Eye (tissue), 1 donor: ENCODE measurements at regions not wholly inside any gene's neighbourhood (a gene's known extent, or its start where the extent isn't known, plus 50 kb on each side); places are given as distances from the start of the nearest gene placed in this dataset.
"Not testable (repeated sequence)": the region's sequence is repeated elsewhere in the genome, so short reads cannot be mapped to it uniquely, and the experiment has no call there.

Source experiments
- DNase-seq: peaks from one replicate; pipeline ENCODE4 v3.0.0-alpha.2; 2015

GRCh38 chr12:25424211-25424731 is 128.8 kb downstream of the LMNTD1 start:
- DNase-seq, result peak; percentile 40

DNA sequence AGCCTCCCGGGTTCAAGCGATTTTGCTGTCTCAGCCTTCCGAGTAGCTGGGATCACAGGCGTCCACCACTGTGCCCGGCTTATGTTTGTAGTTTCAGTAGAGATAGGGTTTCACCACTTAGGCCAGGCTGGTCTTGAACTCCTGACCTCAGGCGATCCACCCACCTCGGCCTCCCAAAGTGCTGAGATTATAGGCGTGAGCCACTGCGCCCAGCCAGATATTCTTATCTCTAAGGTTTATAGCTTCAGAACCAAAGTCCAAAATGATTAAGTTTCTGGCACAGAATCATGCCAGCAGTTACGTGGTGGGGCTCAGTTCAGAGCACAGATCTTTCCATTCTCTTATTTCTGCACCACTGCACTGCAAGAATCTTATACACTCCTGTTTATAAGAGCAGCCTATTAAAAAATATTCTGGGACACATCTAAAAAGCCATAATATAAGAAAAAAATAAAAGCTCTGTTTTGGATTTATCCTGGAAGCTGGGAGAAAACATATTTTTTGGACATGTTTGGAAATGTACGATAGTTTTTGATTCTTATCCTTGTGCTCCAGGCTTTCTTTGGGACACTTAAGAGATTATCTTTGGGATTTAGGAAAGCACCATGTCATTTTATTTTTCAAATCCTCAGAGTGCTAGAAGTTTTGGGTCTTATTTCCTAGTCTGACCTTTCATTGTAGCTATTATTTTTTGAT is 129.6 kb downstream of the LMNTD1 start:
- peak; percentile 48 for DNase-seq

DNA sequence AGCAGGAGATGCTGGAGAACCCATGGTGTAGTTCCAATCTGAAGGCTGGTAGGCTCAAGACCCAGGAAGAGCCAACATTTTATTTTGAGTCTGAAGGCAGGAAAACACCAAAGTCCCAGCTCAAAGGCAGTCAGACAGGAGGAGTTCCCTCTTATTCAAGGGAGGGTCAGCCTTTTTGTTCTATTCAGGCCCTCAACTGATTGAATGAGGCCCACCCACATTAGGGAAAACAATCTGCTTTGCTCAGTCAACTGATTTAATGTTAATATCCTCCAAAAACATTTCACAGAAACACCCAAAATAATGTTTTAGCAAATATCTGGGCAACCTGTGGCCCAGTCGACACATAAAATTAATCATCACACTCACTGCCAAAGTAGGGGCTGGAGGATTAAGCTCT is 130.8 kb downstream of the LMNTD1 start:
- DNase-seq, result no peak

DNA sequence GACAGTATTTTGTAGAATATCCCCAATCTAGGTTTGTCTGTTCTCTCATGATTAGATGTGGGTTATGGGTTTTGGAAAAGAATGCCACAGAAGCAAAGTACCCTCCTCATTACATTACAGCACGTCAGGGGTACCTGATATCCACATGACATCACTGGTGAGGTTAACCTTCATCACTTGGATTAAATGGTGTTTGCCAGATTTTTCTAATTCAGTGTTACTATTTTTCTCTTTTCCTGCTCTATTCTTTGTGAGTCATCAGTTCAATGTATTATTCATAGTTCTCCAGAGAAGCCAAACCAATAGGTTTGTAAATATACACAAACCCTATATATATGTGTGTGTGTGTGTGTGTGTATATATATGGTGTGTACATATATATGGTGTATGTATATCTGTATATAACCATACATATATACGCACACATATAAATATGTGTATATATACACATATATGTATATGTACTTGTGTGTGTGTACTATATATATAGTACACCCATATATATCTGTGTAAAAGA is 131.4 kb downstream of the LMNTD1 start:
- DNase-seq, result no peak

- DNase-seq, result no peak
Measured at GRCh38 chr12:25420116-25420515, 133.0 kb downstream of the LMNTD1 start.

DNA sequence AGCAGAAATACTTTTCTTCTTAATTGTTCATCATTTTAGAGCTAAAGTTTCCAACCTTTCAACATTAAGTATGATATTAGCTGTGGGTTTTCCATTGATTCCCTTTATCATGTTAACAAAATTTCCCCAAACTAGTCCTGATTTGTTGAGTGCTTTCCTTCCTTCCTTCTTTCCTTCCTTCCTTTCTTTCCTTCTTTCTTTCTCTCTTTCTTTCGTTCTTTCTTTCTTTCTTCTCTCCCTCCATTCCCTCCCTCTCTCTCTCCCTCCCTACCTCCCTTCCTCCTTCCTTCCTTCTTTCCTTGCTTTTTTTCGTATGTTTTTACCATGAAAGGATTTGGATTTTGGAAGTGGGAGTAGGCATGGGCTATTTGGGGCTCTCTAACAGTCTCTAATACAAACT is 133.5 kb downstream of the LMNTD1 start:
- no peak for DNase-seq

DNA sequence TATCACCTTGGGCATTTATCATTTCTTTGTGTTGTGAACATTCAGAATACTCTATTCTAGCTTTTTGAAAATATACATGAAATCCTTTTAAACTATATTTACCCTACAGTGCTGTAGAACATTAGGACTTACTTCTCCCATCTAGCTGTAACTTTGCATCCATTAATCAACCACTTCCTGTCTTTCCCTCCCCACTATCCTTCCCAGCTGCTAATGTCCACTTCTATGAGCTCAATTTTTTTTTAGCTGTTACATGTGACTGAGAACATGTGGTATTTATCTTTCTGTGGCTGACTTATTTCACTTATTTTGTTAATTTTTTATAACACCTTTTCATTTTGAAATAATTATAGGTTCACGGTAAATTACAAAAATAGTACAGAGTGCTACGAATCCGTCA is 136.0 kb downstream of the LMNTD1 start:
- no peak for DNase-seq

DNA sequence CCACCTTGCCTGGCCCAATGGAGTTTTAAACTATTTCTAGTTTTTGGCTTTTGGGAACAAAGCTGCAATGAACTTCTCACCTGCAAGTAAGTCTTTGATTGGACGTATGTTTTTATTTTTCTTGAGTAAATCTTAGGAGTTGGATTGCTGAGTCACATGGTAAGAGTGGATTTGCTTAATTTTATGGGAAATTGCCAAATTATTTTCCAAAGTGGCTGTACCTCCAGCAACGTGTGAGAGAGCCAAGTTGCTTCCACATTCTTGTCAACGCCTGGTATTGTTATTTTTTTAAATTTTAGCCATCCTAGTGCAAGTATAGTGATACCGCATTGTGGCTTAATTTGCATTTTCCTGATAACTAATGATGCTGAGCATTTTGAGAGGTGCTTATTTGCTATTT is 136.6 kb downstream of the LMNTD1 start:
- DNase-seq, result no peak

- no peak for DNase-seq
Measured at GRCh38 chr12:25415004-25415403, 138.1 kb downstream of the LMNTD1 start.

GRCh38 chr12:25412735-25413134 is 140.3 kb downstream of the LMNTD1 start:
- no peak for DNase-seq

DNA sequence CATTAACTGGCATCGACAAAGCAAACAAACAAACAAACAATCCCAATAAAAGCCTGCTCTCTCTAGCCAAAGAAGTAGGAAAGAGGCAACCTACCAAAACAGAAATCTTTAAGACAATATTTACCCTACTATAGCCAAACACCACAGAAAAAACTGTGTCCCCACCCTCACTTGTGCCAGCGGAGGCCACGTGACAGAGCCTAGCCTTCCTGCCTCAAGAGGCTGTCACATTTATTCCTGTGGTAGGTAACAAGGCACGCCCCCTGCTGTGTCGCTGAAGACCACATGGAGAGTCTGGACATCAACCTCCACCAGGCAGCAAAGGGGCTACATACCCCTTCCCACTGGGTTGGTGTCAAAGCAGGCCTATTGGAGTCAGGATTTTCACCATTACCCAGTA is 148.1 kb downstream of the LMNTD1 start:
- DNase-seq, result no peak

GRCh38 chr12:25401547-25402345 is 151.0 kb upstream of the KRAS start:
- no peak for DNase-seq

DNA sequence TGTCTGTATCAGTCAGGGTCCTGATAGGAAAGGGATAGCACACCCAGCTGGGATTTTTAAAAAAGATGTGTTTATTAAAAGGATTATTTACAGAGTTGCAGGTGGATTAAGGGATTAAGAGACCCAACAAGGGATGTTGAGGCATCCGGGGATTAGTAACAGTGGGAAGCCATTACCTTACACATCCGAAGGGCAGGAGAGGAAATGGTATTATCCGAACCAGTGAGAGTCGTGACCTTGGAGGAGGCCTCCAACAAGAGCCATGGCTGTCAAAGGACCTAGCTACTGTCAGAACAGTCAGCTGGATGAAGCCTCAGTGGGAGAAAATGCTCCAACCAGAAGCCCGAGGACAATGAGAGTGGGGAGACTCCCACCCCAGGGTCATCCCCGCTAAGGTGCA is 146.3 kb upstream of the KRAS start:
- no peak for DNase-seq

DNA sequence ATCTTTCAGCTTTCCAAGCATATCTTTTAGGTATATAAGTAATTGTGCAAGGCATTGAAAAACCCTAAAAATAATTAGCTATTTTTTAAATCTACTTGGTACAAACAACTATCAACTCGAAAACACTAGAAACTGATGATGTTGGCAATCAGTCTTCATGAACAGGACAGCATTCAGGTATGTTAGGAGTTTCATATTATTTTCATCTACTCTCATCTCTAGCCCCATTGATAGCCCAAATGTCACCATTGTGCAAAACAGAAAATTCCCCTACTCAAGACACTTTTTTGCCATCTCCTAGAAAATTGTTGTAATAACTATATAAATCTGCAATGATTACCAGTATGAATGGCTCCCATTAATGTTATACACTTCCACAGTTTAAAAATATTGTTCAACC is 144.5 kb upstream of the KRAS start:
- DNase-seq, result no peak

DNA sequence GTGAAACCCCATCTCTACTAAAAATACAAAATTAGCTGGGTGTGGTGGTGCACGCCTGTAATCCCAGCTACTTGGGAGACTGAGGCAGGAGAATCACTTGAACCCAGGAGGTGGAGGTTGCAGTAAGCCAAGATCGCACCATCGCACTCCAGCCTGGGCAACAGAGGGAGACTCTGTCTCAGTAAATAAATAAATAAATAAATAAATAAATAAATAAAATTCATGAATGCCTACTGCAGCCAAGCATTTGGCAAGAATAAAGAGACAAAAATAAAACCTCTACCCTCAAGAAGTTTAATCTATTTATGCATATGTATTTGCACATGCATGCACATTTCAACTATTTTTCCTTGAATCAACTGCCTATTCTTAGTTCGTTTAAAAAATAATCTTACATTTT is 144.0 kb upstream of the KRAS start:
- not testable (repeated sequence) for DNase-seq

DNA sequence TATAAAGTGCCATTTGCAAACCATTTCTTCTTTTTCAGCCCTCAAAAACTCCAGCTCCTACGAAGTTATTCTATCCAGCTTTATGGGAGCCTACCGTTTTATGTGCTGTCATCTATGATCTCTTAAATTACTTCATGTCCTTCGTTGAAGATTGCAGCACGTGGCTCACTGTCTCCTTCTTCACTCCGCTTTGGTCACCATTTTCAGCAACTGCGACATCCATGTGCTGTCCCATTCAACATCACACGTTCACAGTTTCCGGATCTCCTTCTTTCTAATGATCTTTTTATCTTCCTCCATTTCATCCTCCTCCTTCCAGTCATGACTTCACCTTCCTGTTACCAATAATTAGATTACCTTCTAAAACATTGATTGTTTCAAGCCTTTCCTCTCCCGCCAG is 143.3 kb upstream of the KRAS start:
- DNase-seq, result no peak

DNA sequence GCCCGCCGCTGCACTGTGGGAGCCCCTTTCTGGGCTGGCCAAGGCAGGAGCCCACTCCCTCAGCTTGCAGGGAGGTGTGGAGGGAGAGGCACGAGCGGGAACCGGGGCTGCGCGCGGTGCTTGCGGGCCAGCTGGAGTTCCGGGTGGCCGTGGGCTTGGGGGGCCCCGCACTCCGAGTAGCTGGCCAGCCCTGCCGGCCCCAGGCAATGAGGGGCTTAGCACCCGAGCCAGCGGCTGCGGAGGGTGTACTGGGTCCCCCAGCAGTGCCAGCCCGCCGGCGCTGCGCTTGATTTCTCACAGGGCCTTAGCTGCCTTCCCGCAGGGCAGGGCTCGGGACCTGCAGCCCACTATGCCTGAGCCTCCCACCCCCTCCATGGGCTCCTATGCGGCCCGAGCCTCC is 140.6 kb upstream of the KRAS start:
- not testable (repeated sequence) for DNase-seq

DNA sequence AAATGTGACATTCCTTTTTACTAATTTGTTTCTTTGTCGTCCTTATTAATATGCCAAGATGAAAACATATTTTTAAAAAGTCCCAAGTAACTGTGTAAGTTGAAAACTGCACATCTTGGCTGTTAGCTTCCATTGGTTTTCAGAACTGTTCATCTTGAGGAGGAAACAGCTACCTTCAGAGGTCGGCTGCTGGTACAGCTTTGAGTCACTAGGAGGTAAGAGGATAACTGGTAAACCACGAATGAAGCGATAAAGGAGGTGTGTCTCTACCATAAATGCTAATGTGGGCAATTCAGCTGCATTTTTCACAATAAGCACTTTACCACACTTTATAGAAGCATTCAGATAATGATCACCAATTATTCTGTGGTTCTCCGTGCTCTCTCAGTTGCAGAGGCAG is 137.5 kb upstream of the KRAS start:
- DNase-seq, result no peak

GRCh38 chr12:25387732-25388050 is 137.0 kb upstream of the KRAS start:
- no peak for DNase-seq

DNA sequence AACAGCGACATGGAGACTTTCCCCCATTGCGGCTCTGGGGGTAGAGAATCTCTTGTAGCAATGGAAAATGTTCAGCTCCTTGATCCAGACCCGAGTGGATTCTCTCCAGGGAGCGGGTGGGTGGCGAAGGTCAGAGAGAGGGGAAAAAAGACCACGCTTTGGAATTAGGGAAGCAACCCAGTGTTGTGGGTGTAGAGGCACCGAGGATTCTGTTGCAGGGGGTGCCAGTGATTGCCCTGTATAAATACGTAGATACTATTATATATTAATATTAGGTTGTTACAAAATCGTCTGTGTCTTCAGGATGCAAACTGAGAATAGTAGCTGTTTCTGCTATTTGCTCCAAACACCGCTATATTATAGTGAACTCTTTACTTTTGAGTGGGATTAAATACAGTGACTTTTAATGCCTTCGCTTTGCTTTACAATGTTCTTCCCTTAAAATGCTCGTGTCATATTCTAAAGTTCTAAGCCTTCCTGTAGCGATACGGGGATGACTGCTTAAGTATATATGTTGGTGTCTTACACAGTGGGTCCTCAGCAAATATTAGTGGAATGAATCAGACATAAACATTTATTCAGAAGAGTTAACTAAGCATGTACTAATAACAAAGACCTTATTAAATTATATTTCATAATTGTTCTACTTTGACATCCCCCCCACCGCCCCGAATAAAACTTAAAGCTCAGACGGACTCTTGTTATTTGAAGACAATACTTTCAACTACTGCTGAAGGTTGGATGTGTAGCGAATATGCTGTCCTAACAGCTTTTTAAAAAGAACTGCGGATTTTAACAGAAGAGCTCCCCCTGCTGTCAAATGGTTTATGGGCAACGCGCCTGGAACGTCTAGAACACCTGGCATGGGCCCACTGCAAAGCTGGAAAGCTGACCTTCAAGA is 136.4 kb upstream of the KRAS start:
- peak; percentile 97 for DNase-seq

GRCh38 chr12:25384893-25385248 is 134.1 kb upstream of the KRAS start:
- DNase-seq, result no peak

DNA sequence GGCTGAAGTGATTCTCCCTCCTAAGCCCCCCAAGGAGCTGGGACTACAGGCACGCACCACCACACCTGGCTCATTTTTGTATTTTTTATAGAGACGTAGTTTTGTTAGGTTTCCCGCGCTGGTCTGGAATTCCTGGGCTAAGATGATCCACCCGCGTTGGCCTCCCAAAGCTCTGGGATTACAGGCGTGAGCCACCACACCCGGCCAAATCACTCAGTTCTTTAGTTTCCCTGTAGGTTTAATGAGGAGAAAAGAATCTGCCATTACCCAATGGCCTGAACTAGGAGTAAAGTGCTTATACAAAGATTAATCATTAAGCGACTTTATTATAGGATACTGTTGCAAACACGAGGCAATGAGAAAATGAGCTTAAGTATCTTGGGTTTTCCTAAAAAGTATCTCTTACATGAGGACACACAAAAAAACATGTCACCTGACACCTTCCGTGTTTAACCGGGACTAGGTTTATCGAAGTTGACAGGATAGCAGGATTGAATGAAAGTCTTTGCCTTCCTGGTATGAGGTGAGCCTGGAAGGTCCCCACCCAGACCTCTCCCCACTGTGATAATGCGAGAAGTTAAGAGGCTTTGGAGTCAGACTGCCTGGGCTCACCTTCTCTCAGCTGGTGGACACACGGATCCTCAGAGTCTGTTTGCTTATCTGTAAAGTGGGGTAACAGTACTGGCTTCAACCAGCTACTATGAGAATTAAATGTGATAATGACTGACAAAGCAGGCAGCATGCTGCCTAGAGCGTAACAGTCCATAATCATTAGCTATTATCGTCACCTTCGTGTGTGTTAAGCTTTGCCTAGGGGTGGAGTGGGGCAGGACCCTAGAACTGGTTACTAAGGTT is 133.5 kb upstream of the KRAS start:
- no peak for DNase-seq
